ENCODE measurements at regions not wholly inside any gene's neighbourhood (a gene's known extent, or its start where the extent isn't known, plus 50 kb on each side); places are given as distances from the start of the nearest gene placed in this dataset.

DNA sequence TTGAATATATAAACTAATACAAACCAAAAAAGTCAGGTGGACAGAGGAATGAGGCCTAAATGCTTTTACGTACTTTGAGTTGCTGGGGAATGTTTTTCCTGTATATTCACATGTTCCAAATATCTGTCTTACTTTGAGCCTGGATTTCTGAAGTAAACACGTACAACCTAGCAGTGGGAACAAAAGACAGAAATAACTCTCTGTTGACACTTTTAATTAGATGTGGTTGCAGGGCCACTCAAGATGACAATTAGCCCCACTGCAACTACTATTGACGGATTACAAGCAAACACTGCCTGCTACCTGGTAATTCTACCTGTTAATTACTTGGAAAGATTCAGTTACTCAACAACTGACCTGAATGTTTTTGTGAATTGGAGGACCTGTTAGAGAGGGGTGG is 196.9 kb downstream of the TTLL7 start:
- H3K4me3 ChIP-seq (ENCODE audit: low read depth, low read length): no peak overlapping the region
- TF ChIP-seq, protein P1, sequence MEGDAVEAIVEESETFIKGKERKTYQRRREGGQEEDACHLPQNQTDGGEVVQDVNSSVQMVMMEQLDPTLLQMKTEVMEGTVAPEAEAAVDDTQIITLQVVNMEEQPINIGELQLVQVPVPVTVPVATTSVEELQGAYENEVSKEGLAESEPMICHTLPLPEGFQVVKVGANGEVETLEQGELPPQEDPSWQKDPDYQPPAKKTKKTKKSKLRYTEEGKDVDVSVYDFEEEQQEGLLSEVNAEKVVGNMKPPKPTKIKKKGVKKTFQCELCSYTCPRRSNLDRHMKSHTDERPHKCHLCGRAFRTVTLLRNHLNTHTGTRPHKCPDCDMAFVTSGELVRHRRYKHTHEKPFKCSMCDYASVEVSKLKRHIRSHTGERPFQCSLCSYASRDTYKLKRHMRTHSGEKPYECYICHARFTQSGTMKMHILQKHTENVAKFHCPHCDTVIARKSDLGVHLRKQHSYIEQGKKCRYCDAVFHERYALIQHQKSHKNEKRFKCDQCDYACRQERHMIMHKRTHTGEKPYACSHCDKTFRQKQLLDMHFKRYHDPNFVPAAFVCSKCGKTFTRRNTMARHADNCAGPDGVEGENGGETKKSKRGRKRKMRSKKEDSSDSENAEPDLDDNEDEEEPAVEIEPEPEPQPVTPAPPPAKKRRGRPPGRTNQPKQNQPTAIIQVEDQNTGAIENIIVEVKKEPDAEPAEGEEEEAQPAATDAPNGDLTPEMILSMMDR (conservative IDR thresholded peaks at IDR 0.05; ENCODE audit: low read depth, low read length): no peak

DNA sequence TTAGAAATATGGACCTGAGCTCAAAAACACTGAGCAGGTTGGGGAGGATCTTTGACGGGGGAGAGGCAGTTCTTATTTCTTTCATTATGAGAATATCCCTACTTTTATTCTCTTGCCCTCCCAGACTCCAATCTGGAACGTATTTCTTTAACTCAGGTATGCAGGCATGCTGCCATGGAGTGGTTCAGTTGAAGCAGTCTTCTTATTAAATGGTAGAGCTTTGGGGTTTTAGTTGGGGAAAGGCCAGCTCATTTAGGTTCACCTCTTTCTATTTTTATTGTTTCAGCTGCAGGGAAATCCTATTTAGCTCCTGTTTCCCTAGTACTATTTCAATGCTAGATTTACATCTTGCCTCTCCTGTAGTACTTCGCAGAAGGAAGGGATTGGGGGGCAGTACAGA is 198.9 kb downstream of the TTLL7 start:
- no peak overlapping the region for H3K4me3 ChIP-seq (ENCODE audit: low read depth, low read length)
- TF ChIP-seq, protein P1 (conservative IDR thresholded peaks at IDR 0.05; ENCODE audit: low read depth, low read length): no peak
- DNase-seq (ENCODE audit: low read depth): no peak

More for the DNA sequence above, 196.9 kb downstream of the TTLL7 start:
- no peak for DNase-seq (ENCODE audit: low read depth)

DNA sequence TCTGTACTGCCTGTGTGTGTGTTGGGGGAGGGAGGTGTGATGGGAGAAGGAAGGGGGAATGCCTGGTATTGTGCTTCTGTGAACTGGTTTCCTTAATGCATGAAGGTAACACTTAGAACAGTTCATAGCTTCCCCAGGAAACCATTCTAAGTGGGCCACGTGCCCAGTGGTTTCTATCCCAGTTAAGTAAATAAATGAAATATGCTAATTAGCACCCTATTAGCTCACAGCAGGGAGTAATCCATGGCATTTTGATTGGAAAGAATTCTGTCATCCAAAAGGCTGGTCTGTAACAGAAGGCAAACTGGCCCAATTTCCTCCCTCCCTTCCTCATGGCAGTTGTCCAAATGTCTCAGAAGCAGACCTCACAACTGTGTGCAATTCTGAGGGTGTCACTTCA is 199.3 kb downstream of the TTLL7 start:
- TF ChIP-seq, protein P1 (conservative IDR thresholded peaks at IDR 0.05; ENCODE audit: low read depth, low read length): no peak
- H3K4me3 ChIP-seq (ENCODE audit: low read depth, low read length): no peak overlapping the region
- DNase-seq (ENCODE audit: low read depth): no peak

DNA sequence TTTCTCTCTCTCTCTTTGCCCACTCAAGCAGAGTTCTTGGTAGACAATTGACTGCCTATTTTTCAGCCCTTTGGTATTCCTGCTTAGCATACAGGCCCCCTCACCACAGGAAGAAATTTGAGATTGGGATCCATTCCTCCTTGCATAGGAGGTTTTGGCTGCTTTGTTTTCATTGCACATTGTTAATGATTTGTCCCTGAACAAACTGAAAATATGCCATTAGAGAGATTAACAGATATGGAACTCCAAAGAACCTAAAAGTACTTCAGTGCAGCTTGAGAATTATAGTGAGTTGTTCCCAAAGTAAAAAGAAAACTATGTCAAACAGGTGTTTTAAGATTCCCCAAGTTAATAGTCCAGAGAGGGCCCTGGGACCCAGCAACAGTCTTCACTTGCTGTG is 200.0 kb downstream of the TTLL7 start:
- no peak overlapping the region for H3K4me3 ChIP-seq (ENCODE audit: low read depth, low read length)
- TF ChIP-seq, protein P1 (conservative IDR thresholded peaks at IDR 0.05; ENCODE audit: low read depth, low read length): no peak
- DNase-seq (ENCODE audit: low read depth): no peak

DNA sequence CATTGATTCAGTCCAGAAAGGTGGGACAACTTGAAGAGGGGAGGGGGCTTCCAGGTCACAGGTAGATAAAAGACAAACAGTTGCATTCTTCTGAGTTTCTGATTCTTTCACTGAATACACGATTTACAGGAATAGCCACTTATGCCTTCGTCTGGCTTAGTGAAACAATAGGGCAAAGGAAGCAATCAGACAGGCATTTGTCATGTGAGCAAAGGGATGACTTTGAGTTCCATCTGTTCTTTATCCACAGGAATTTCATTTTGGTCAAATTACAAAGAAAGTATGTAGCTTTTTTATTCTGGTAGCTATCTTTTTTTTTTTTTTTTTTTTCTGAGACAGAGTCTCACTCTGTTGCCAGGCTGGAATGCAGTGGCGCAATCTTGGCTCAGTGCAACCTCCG is 202.5 kb downstream of the TTLL7 start:
- DNase-seq (ENCODE audit: low read depth): peak; percentile 17
- no peak overlapping the region for H3K4me3 ChIP-seq (ENCODE audit: low read depth, low read length)

DNA sequence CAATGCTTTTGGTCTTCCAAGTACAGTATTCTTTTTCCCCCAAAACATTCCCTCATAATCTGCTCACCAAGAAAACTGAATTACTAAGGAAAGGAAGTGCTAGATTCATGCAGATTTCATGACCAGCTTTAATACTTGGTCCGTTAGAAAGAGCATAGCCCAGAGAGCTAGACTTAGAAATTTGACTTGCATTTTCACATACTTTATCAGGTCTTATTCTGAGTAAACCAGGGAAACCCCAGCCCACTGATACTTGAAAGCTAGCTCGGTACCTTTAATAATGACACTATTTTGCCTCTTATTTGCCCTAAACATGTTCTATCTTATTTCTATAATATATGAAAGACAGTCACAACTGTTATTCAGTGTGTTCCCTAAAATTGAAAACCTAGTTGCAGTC is 204.5 kb downstream of the TTLL7 start:
- H3K4me3 ChIP-seq (ENCODE audit: low read depth, low read length): no peak overlapping the region
- no peak for DNase-seq (ENCODE audit: low read depth)
- TF ChIP-seq, protein P1 (conservative IDR thresholded peaks at IDR 0.05; ENCODE audit: low read depth, low read length): no peak

More for the DNA sequence above, 202.5 kb downstream of the TTLL7 start:
- TF ChIP-seq, protein P1 (conservative IDR thresholded peaks at IDR 0.05; ENCODE audit: low read depth, low read length): no peak

DNA sequence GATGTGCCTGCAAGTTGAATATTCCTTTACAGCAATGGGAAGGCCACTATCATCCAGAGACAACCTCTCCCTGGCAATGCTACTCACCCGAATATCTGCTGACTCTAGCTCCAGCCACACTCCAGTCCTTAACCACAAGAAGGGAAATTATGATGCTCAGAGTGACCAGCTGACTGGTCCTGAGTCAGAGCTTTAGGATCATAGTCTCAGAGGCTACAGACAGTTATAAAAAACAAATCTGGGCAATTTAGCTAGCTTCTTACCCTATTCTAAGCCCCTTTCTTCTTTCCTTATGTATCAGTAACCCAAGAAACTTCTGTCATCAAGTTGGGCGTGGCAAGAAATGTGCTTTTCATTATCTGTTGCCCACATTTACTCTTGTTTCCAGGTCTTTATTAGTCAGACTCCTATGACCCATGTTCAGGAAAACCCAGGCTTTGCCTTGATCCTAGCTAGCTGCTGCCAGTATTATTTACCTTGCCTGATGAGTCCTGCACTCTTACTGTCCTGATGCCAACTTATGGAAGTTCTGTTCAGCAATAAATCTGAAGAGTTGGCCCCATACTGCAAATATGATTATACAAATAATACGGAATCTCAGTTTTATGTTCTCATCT is 207.0 kb downstream of the TTLL7 start:
- DNase-seq (ENCODE audit: low read depth): peak; percentile 4
- TF ChIP-seq, protein P1 (conservative IDR thresholded peaks at IDR 0.05; ENCODE audit: low read depth, low read length): no peak

More for the DNA sequence above, 207.0 kb downstream of the TTLL7 start:
- H3K4me3 ChIP-seq (ENCODE audit: low read depth, low read length): no peak overlapping the region
